Neural progenitor cell (in vitro differentiated cells): ENCODE measurements at regions not wholly inside any gene's neighbourhood (a gene's known extent, or its start where the extent isn't known, plus 50 kb on each side); places are given as distances from the start of the nearest gene placed in this dataset.

ENCODE experiments used
- CTCF ChIP-seq: fragments of 200-600 bp; sonication (generic); IDR thresholded peaks from 2 replicates; pipeline ENCODE4 v1.5.1; 2017; ENCODE audit warnings: antibody characterized with exemption, mild to moderate bottlenecking
- EZH2 ChIP-seq: fragments of 200-600 bp; sonication (generic); IDR thresholded peaks from 2 replicates; pipeline ENCODE4 v1.6.1; 2017; ENCODE audit warnings: antibody characterized with exemption, mild to moderate bottlenecking, moderate library complexity
- EZH2phosphoT487 ChIP-seq: fragments of 200-600 bp; sonication (generic); IDR thresholded peaks from 2 replicates; pipeline ENCODE4 v1.6.1; 2017; ENCODE audit warnings: antibody characterized with exemption

- TF ChIP-seq CTCF (no peak), EZH2 (no peak), EZH2phosphoT487 (no peak)
Measured at GRCh38 chr5:173686950-173687349, 70.5 kb upstream of the BOD1 start.
